SK-N-SH (cell line): ENCODE measurements at regions not wholly inside any gene's neighbourhood (a gene's known extent, or its start where the extent isn't known, plus 50 kb on each side); places are given as distances from the start of the nearest gene placed in this dataset.

ENCODE experiments used
- CTCF ChIA-PET: fragments of 300-600, 350-600 bp; formaldehyde crosslinking; extraction: SDS; loops from one replicate; lab custom pipeline; 2021; lab: Yijun Ruan, JAX
- POLR2A ChIA-PET: fragments of 350-600 bp; sonication (Branson Sonifier 250); formaldehyde crosslinking; extraction: SDS; loops from one replicate; lab custom pipeline; 2020; ENCODE audit warnings: antibody characterized with exemption, inconsistent platforms; lab: Yijun Ruan, JAX
- DNase-seq: peaks from one replicate; pipeline ENCODE4 v3.0.0; 2012
- H2AFZ ChIP-seq: fragments of 200-600 bp; sonication (generic); 2 replicates; pipeline ENCODE4 v1.8.1; 2016; ENCODE audit warnings: antibody characterized with exemption, mild to moderate bottlenecking, low read depth
- H3F3A ChIP-seq: fragments of 200-600 bp; sonication (generic); replicated peaks from 2 replicates; pipeline ENCODE3; 2016; ENCODE audit warnings: antibody characterized with exemption, mild to moderate bottlenecking; ENCODE audit not compliant: insufficient read depth
- H3K27ac ChIP-seq, 2 experiments: fragments of 200-500 bp in 1 of 2; fragments of 200-600 bp in 1 of 2; sonication (Bioruptor generic) in 1 of 2; sonication (generic), shearing (Covaris generic) in 1 of 2; 2 replicates each; pipeline versions ENCODE4 v1.5.1 to v1.6.1; 2014 to 2016; ENCODE audit warnings: low read depth in 2 of 2, inconsistent platforms in 1 of 2, low read length in 1 of 2, mild to moderate bottlenecking in 1 of 2, mixed read lengths in 1 of 2
- H3K27me3 ChIP-seq: fragments of 200-600 bp; sonication (generic), shearing (Covaris generic); 2 replicates; pipeline ENCODE4 v1.6.1; 2016; ENCODE audit warnings: mixed run types; ENCODE audit not compliant: insufficient read depth
- H3K36me3 ChIP-seq, 2 experiments: fragments of 200-500 bp in 1 of 2; fragments of 200-600 bp in 1 of 2; sonication (Bioruptor generic) in 1 of 2; sonication (generic) in 1 of 2; replicated peaks in 1 of 2; 2 replicates each; pipeline versions ENCODE3 to v1.5.1; 2014 to 2016; ENCODE audit warnings: low read length in 1 of 2, mild to moderate bottlenecking in 1 of 2; ENCODE audit not compliant: insufficient read depth in 2 of 2, control insufficient read depth in 1 of 2
- H3K4me1 ChIP-seq, 2 experiments: fragments of 200-500 bp in 1 of 2; fragments of 200-600 bp in 1 of 2; sonication (Bioruptor generic) in 1 of 2; sonication (generic), shearing (Covaris generic) in 1 of 2; 2 replicates each; pipeline versions ENCODE4 v1.5.1 to v1.6.1; 2014 to 2016; ENCODE audit warnings: low read depth in 1 of 2, low read length in 1 of 2, mixed run types in 1 of 2; ENCODE audit not compliant: insufficient read depth in 2 of 2, control insufficient read depth in 1 of 2
- H3K4me2 ChIP-seq: fragments of 200-600 bp; sonication (generic), shearing (Covaris generic); 2 replicates; pipeline ENCODE4 v1.6.1; 2017; ENCODE audit warnings: mixed run types
- H3K4me3 ChIP-seq, 2 experiments: fragments of 200-500 bp in 1 of 2; fragments of 200-600 bp in 1 of 2; sonication (Bioruptor generic) in 1 of 2; sonication (generic), shearing (Covaris generic) in 1 of 2; 2 replicates each; pipeline versions ENCODE4 v1.5.1 to v1.8.1; 2014 to 2016; ENCODE audit warnings: low read depth in 2 of 2, inconsistent platforms in 1 of 2, low read length in 1 of 2, mild to moderate bottlenecking in 1 of 2, mixed read lengths in 1 of 2, moderate library complexity in 1 of 2
- H3K79me2 ChIP-seq: fragments of 200-600 bp; sonication (generic); 2 replicates; pipeline ENCODE4 v1.8.1; 2017; ENCODE audit warnings: mild to moderate bottlenecking; ENCODE audit not compliant: insufficient read depth
- H3K9ac ChIP-seq: fragments of 200-600 bp; sonication (generic); 2 replicates; pipeline ENCODE4 v1.6.1; 2017; ENCODE audit warnings: mixed run types
- H3K9me2 ChIP-seq: fragments of 200-600 bp; sonication (generic); 2 replicates; pipeline ENCODE4 v1.6.1; 2017; ENCODE audit warnings: mixed run types
- H3K9me3 ChIP-seq: fragments of 200-600 bp; sonication (generic); 2 replicates; pipeline ENCODE4 v1.6.1; 2017; ENCODE audit warnings: mixed run types, mild to moderate bottlenecking, moderate library complexity
- H4K20me1 ChIP-seq: fragments of 200-600 bp; sonication (generic); 2 replicates; pipeline ENCODE4 v1.6.1; 2017; ENCODE audit warnings: mild to moderate bottlenecking, mixed run types; ENCODE audit not compliant: insufficient read depth
- CHD2 ChIP-seq: fragments of 150-350 bp; IDR thresholded peaks from 2 replicates; pipeline ENCODE4 v1.6.1; 2018; ENCODE audit warnings: low read length; ENCODE audit not compliant: partially characterized antibody
- ELF1 ChIP-seq: IDR thresholded peaks from 2 replicates; pipeline ENCODE4 v1.4.0; 2012
- EP300 ChIP-seq, 2 experiments: IDR thresholded peaks; 2 replicates each; pipeline versions ENCODE4 v1.4.0 to v1.6.1; 2012; ENCODE audit warnings: borderline replicate concordance in 1 of 2, low read depth in 1 of 2, low read length in 1 of 2
- FOSL2 ChIP-seq: IDR thresholded peaks from 2 replicates; pipeline ENCODE4 v1.4.0; 2012; ENCODE audit warnings: low read depth, mild to moderate bottlenecking, moderate library complexity, borderline replicate concordance
- FOXM1 ChIP-seq: IDR thresholded peaks from 2 replicates; pipeline ENCODE4 v1.4.0; 2012; ENCODE audit warnings: low read depth, mild to moderate bottlenecking
- GABPA ChIP-seq: IDR thresholded peaks from 2 replicates; pipeline ENCODE4 v1.4.0; 2012; ENCODE audit warnings: low read depth, mild to moderate bottlenecking
- JUND ChIP-seq: IDR thresholded peaks from 2 replicates; pipeline ENCODE4 v1.4.0; 2012
- NFIC ChIP-seq: IDR thresholded peaks from 2 replicates; pipeline ENCODE4 v1.4.0; 2012; ENCODE audit warnings: borderline replicate concordance
- POLR2AphosphoS5 ChIP-seq: IDR thresholded peaks from 2 replicates; pipeline ENCODE4 v1.6.1; 2012; ENCODE audit warnings: low read depth, low read length
- RAD21 ChIP-seq: IDR thresholded peaks from 2 replicates; pipeline ENCODE4 v1.6.1; 2012; ENCODE audit warnings: mild to moderate bottlenecking, low read length
- REST ChIP-seq: IDR thresholded peaks from 2 replicates; pipeline ENCODE4 v1.6.1; 2012; ENCODE audit warnings: mild to moderate bottlenecking, low read depth, low read length, moderate library complexity
- RFX5 ChIP-seq: IDR thresholded peaks from 2 replicates; pipeline ENCODE4 v1.6.1; 2012; ENCODE audit warnings: mild to moderate bottlenecking, improper control_type of control experiment, low read length
- RXRA ChIP-seq: IDR thresholded peaks from 2 replicates; pipeline ENCODE4 v1.4.0; 2012; ENCODE audit warnings: low read depth, mild to moderate bottlenecking, borderline replicate concordance
- SIN3A ChIP-seq: IDR thresholded peaks from 2 replicates; pipeline ENCODE4 v1.6.1; 2012; ENCODE audit warnings: low read depth, mild to moderate bottlenecking, low read length, moderate library complexity, borderline replicate concordance
- TCF12 ChIP-seq: IDR thresholded peaks from 2 replicates; pipeline ENCODE4 v1.4.0; 2012
- USF2 ChIP-seq: fragments of 150-350 bp; IDR thresholded peaks from 2 replicates; pipeline ENCODE4 v1.6.1; 2017; ENCODE audit warnings: antibody characterized with exemption, low read length, low read depth, borderline replicate concordance
- YY1 ChIP-seq: IDR thresholded peaks from 2 replicates; pipeline ENCODE4 v1.4.0; 2012; ENCODE audit warnings: low read depth, mild to moderate bottlenecking
- WGBS: methylation state at CpG from one replicate; pipeline ENCODE4 v1.1.6; 2017; ENCODE audit warnings: low lambda C conversion rate; 5-methylcytosine and 5-hydroxymethylcytosine counted together

GRCh38 chr10:123425680-123426079 is 240.5 kb upstream of the GPR26 start:
- no peak overlapping the region for H3K4me3 ChIP-seq
- no peaks in the 10 kb centered on the region for H3K9me2 ChIP-seq
- no peaks in the 10 kb centered on the region for H3K27me3 ChIP-seq
- H3K4me2 ChIP-seq, result no peak overlapping the region
- no peaks in the 10 kb centered on the region for H4K20me1 ChIP-seq
- no peaks in the 10 kb centered on the region for H3K36me3 ChIP-seq
- POLR2A ChIA-PET, result interaction anchor here (0.7 kb wide), 1 partner anchor 19 kb away, joined by 6 read pairs; no protein-coding TSS in a partner anchor
- 59% methylated on average over 6 of the region's 6 CpGs for WGBS
- H3K9me3 ChIP-seq, result no peaks in the 10 kb centered on the region
- H3F3A ChIP-seq, result no peaks in the 10 kb centered on the region
- no peak for DNase-seq
- H3K79me2 ChIP-seq, result no peaks in the 10 kb centered on the region
- H3K4me1 ChIP-seq, result peaks cover 0 to 18% of the 10 kb centered on the region in 2 experiments; a peak in 2 of 4 replicates
- CTCF ChIA-PET, result interaction anchor here (0.8 kb wide), 1 partner anchor 382 kb away, joined by 3 read pairs; no protein-coding TSS in a partner anchor
- no peak overlapping the region for H2AFZ ChIP-seq
- no peak overlapping the region for H3K9ac ChIP-seq
- TF ChIP-seq JUND (no peak), POLR2AphosphoS5 (no peak), GABPA (no peak), RXRA (no peak), CHD2 (no peak), RFX5 (no peak), SIN3A (no peak), EP300 (IDR thresholded peaks at IDR 0.05; ENCODE audit: borderline replicate concordance in 1 of 2, low read depth in 1 of 2, low read length in 1 of 2) (no peak), FOXM1 (no peak), NFIC (no peak), REST (no peak), FOSL2 (no peak), TCF12 (no peak), YY1 (no peak), ELF1 (no peak), USF2 (no peak), RAD21 (no peak)
- TF ChIP-seq, all 33 proteins: peak for 0
- no peak overlapping the region for H3K27ac ChIP-seq
